ENCODE measurements at regions not wholly inside any gene's neighbourhood (a gene's known extent, or its start where the extent isn't known, plus 50 kb on each side); places are given as distances from the start of the nearest gene placed in this dataset.
A peak's percentile ranks its signal among the peaks of the same experiment; 100 is the strongest.

- peaks cover 3% of the 10 kb centered on the region for H3K9me3 Mint-ChIP-seq
- no peak overlapping the region for H3K4me3 Mint-ChIP-seq
- peaks cover 10% of the 10 kb centered on the region for H3K4me1 Mint-ChIP-seq (ENCODE audit: low read depth)
- no peak overlapping the region for H3K27ac Mint-ChIP-seq
- no peak for DNase-seq
- no peaks in the 10 kb centered on the region for H3K27me3 Mint-ChIP-seq
- no peaks in the 10 kb centered on the region for H3K36me3 Mint-ChIP-seq (ENCODE audit: low read depth)
Observed at GRCh38 chr3:72543246-72543645, 305.0 kb downstream of the SHQ1 start.

DNA sequence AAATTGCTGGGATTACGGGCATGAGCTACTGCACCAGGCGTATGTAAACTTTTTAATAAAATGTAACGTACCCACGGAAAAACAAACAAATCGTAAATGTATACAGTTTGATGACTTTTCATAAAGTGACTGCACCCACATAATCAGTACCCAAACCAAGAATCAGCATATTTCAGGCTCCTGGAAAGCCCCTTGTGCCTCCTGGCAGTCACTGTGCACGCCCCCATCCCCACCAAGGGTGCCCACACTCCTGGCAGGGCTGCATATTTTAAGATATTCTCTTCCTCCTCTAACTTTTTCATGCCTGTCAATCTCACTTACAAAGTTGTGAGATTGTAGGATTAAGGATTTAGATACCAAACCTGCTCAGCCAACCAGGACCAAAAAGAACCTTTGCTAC lies 305.5 kb downstream of the SHQ1 start:
- no peaks in the 10 kb centered on the region for H3K27me3 Mint-ChIP-seq

GRCh38 chr3:72539856-72540255 lies 308.4 kb downstream of the SHQ1 start:
- H3K9me3 Mint-ChIP-seq: peaks cover 3% of the 10 kb centered on the region
- peaks cover 27% of the 10 kb centered on the region for H3K4me1 Mint-ChIP-seq (ENCODE audit: low read depth)
- H3K4me3 Mint-ChIP-seq: no peak overlapping the region
- no peaks in the 10 kb centered on the region for H3K27me3 Mint-ChIP-seq
- no peak overlapping the region for H3K27ac Mint-ChIP-seq
- no peak for DNase-seq
- H3K36me3 Mint-ChIP-seq (ENCODE audit: low read depth): no peaks in the 10 kb centered on the region

More for the DNA sequence above, 305.5 kb downstream of the SHQ1 start:
- Mint-ChIP-seq H3K36me3 (ENCODE audit: low read depth) (no peaks in the 10 kb centered on the region), H3K9me3 (peaks cover 3% of the 10 kb centered on the region), H3K27ac (no peak overlapping the region), H3K4me1 (ENCODE audit: low read depth) (peaks cover 15% of the 10 kb centered on the region), H3K4me3 (no peak overlapping the region)
- DNase-seq: no peak

GRCh38 chr3:72538070-72538745 lies 310.0 kb downstream of the SHQ1 start:
- Mint-ChIP-seq H3K9me3 (peaks cover 7% of the 10 kb centered on the region), H3K27ac (peak overlapping the region; percentile 0), H3K4me1 (ENCODE audit: low read depth) (peaks cover 33% of the 10 kb centered on the region), H3K36me3 (ENCODE audit: low read depth) (no peaks in the 10 kb centered on the region), H3K27me3 (no peaks in the 10 kb centered on the region), H3K4me3 (no peak overlapping the region)
- no peak for DNase-seq

GRCh38 chr3:72537448-72537847 lies 310.8 kb downstream of the SHQ1 start:
- peaks cover 7% of the 10 kb centered on the region for H3K27me3 Mint-ChIP-seq
- H3K27ac Mint-ChIP-seq: no peak overlapping the region
- DNase-seq: no peak
- H3K9me3 Mint-ChIP-seq: peaks cover 7% of the 10 kb centered on the region
- H3K4me3 Mint-ChIP-seq: no peak overlapping the region
- peaks cover 27% of the 10 kb centered on the region for H3K4me1 Mint-ChIP-seq (ENCODE audit: low read depth)
- no peaks in the 10 kb centered on the region for H3K36me3 Mint-ChIP-seq (ENCODE audit: low read depth)

DNA sequence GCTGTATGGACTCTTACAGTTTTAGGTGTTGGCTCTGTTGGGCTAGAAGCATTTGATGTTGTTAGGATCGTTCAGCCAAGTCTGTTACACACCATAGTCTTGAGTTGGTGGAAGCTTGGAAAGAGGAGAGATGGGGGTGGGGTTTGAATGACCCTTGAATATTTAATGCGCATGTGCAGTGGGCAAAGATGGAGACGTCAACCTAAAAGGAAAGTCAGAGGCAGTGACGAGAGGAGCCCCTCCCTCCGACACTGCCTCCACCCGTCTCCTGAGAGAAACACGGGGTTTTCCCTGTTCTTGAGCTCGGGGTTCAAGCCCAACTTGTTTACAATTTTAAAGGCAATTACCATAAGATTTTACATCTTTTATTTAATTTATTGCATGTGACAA lies 311.4 kb downstream of the SHQ1 start:
- Mint-ChIP-seq H3K27me3 (peaks cover 12% of the 10 kb centered on the region), H3K4me3 (no peak overlapping the region), H3K9me3 (peaks cover 7% of the 10 kb centered on the region), H3K36me3 (ENCODE audit: low read depth) (no peaks in the 10 kb centered on the region), H3K27ac (no peak overlapping the region), H3K4me1 (ENCODE audit: low read depth) (peaks cover 28% of the 10 kb centered on the region)
- no peak for DNase-seq

- DNase-seq: no peak
- peaks cover 12% of the 10 kb centered on the region for H3K27me3 Mint-ChIP-seq
- H3K9me3 Mint-ChIP-seq: peaks cover 4% of the 10 kb centered on the region
- H3K36me3 Mint-ChIP-seq (ENCODE audit: low read depth): no peaks in the 10 kb centered on the region
- H3K4me3 Mint-ChIP-seq: no peak overlapping the region
- H3K27ac Mint-ChIP-seq: no peak overlapping the region
- H3K4me1 Mint-ChIP-seq (ENCODE audit: low read depth): peaks cover 33% of the 10 kb centered on the region
Observed at GRCh38 chr3:72536206-72536877, 311.9 kb downstream of the SHQ1 start.

- Mint-ChIP-seq H3K4me3 (no peak overlapping the region), H3K27ac (no peak overlapping the region), H3K36me3 (ENCODE audit: low read depth) (no peaks in the 10 kb centered on the region), H3K27me3 (peaks cover 12% of the 10 kb centered on the region), H3K9me3 (peaks cover 4% of the 10 kb centered on the region), H3K4me1 (ENCODE audit: low read depth) (peaks cover 33% of the 10 kb centered on the region)
- no peak for DNase-seq
Observed at GRCh38 chr3:72535772-72536171, 312.5 kb downstream of the SHQ1 start.

GRCh38 chr3:72533591-72534473 lies 314.4 kb downstream of the SHQ1 start:
- peak overlapping the region; percentile 44 for H3K27ac Mint-ChIP-seq
- H3K27me3 Mint-ChIP-seq: peaks cover 12% of the 10 kb centered on the region

DNA sequence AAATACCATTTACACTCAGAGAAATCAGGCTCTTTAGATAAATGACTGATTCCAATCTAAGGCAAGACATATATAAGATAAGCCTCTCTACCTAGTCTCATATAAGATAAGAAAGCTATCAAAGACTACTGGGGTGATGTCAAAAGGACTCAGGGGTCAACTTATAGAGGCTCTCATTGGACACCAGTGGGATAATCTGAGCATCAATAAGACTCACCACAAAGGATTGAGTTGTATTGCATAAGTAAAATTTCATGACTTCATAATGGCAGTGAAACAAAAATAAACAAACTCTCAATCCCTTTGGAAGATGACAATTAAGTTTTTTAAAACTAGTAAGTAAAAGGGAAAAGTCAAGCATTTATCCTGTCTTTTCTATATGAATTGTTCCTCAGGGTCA lies 317.8 kb downstream of the SHQ1 start:
- H3K9me3 Mint-ChIP-seq: peaks cover 4% of the 10 kb centered on the region
- H3K27me3 Mint-ChIP-seq: peaks cover 12% of the 10 kb centered on the region
- no peaks in the 10 kb centered on the region for H3K36me3 Mint-ChIP-seq (ENCODE audit: low read depth)
- H3K27ac Mint-ChIP-seq: no peak overlapping the region
- peaks cover 12% of the 10 kb centered on the region for H3K4me1 Mint-ChIP-seq (ENCODE audit: low read depth)
- DNase-seq: no peak
- no peak overlapping the region for H3K4me3 Mint-ChIP-seq

More at GRCh38 chr3:72533591-72534473, 314.4 kb downstream of the SHQ1 start:
- H3K4me1 Mint-ChIP-seq (ENCODE audit: low read depth): peaks cover 31% of the 10 kb centered on the region
- H3K9me3 Mint-ChIP-seq: peaks cover 4% of the 10 kb centered on the region
- no peak overlapping the region for H3K4me3 Mint-ChIP-seq
- H3K36me3 Mint-ChIP-seq (ENCODE audit: low read depth): no peaks in the 10 kb centered on the region
- no peak for DNase-seq

GRCh38 chr3:72529081-72529480 lies 319.2 kb downstream of the SHQ1 start:
- Mint-ChIP-seq H3K27me3 (peaks cover 12% of the 10 kb centered on the region), H3K4me3 (no peak overlapping the region), H3K36me3 (ENCODE audit: low read depth) (no peaks in the 10 kb centered on the region), H3K9me3 (peaks cover 4% of the 10 kb centered on the region), H3K27ac (no peak overlapping the region), H3K4me1 (ENCODE audit: low read depth) (peaks cover 12% of the 10 kb centered on the region)
- DNase-seq: no peak

- no peaks in the 10 kb centered on the region for H3K27me3 Mint-ChIP-seq
- no peak for DNase-seq
- H3K4me1 Mint-ChIP-seq (ENCODE audit: low read depth): peaks cover 48% of the 10 kb centered on the region
- H3K9me3 Mint-ChIP-seq: no peaks in the 10 kb centered on the region
- H3K4me3 Mint-ChIP-seq: no peak overlapping the region
- H3K27ac Mint-ChIP-seq: peak overlapping the region; percentile 53
- no peaks in the 10 kb centered on the region for H3K36me3 Mint-ChIP-seq (ENCODE audit: low read depth)
Observed at GRCh38 chr3:72523429-72524151, 324.7 kb downstream of the SHQ1 start.

- Mint-ChIP-seq H3K4me1 (ENCODE audit: low read depth) (peaks cover 48% of the 10 kb centered on the region), H3K4me3 (peak overlapping the region; percentile 3), H3K36me3 (ENCODE audit: low read depth) (no peaks in the 10 kb centered on the region), H3K27me3 (no peaks in the 10 kb centered on the region), H3K9me3 (no peaks in the 10 kb centered on the region), H3K27ac (peak overlapping the region; percentile 92)
- peak; percentile 57 for DNase-seq
Observed at GRCh38 chr3:72520690-72521308, 327.4 kb downstream of the SHQ1 start.
